ENCODE measurements at regions not wholly inside any gene's neighbourhood (a gene's known extent, or its start where the extent isn't known, plus 50 kb on each side); places are given as distances from the start of the nearest gene placed in this dataset.

- TF ChIP-seq CTCF (IDR thresholded peaks at IDR 0.05) (no peak), POLR2A (IDR thresholded peaks at IDR 0.05) (no peak), POLR2AphosphoS5 (IDR thresholded peaks at IDR 0.05; ENCODE audit: insufficient read depth in 1 of 2, low read depth in 1 of 2) (no peak)
Measured at GRCh38 chr17:72184805-72185204, 64.0 kb downstream of the SOX9 start.

Measured in vagina (tissue), 2 donors.